ENCODE measurements at regions not wholly inside any gene's neighbourhood (a gene's known extent, or its start where the extent isn't known, plus 50 kb on each side); places are given as distances from the start of the nearest gene placed in this dataset.
"Not testable (repeated sequence)": the region's sequence is repeated elsewhere in the genome, so short reads cannot be mapped to it uniquely, and the experiment has no call there.

GRCh38 chr10:94124147-94124546, 130.4 kb downstream of the PLCE1 start:
- DNase-seq (ENCODE audit: low read depth) = not testable (repeated sequence)

- not testable (repeated sequence) for DNase-seq (ENCODE audit: low read depth)
Observed at GRCh38 chr10:94125268-94125667, 131.5 kb downstream of the PLCE1 start.

- DNase-seq (ENCODE audit: low read depth) = no peak
Observed at GRCh38 chr10:94125856-94126255, 132.1 kb downstream of the PLCE1 start.

- DNase-seq (ENCODE audit: low read depth) = peak; percentile 37
Observed at GRCh38 chr10:94129393-94130130, 135.8 kb downstream of the PLCE1 start.

GRCh38 chr10:94131885-94132284, 138.2 kb downstream of the PLCE1 start:
- DNase-seq (ENCODE audit: low read depth) = no peak

GRCh38 chr10:94133239-94133638, 139.5 kb downstream of the PLCE1 start:
- peak; percentile 84 for DNase-seq (ENCODE audit: low read depth)

- DNase-seq (ENCODE audit: low read depth) = no peak
Observed at GRCh38 chr10:94137747-94138146, 144.0 kb downstream of the PLCE1 start.

GRCh38 chr10:94138391-94138790, 144.7 kb downstream of the PLCE1 start:
- DNase-seq (ENCODE audit: low read depth) = peak; percentile 62

- DNase-seq (ENCODE audit: low read depth) = no peak
Observed at GRCh38 chr10:94143261-94143660, 149.5 kb downstream of the PLCE1 start.

GRCh38 chr10:94146313-94146712, 152.6 kb downstream of the PLCE1 start:
- DNase-seq (ENCODE audit: low read depth) = no peak

GRCh38 chr10:94146746-94147145, 153.0 kb downstream of the PLCE1 start:
- DNase-seq (ENCODE audit: low read depth) = no peak

GRCh38 chr10:94149702-94150101, 156.0 kb downstream of the PLCE1 start:
- DNase-seq (ENCODE audit: low read depth) = peak; percentile 35

- peak; percentile 66 for DNase-seq (ENCODE audit: low read depth)
Observed at GRCh38 chr10:94150541-94151184, 156.9 kb downstream of the PLCE1 start.

- DNase-seq (ENCODE audit: low read depth) = no peak
Observed at GRCh38 chr10:94155722-94156271, 162.1 kb downstream of the PLCE1 start.

GRCh38 chr10:94156453-94156852, 162.7 kb downstream of the PLCE1 start:
- no peak for DNase-seq (ENCODE audit: low read depth)

GRCh38 chr10:94165158-94165611, 171.5 kb downstream of the PLCE1 start:
- DNase-seq (ENCODE audit: low read depth) = not testable (repeated sequence)

- no peak for DNase-seq (ENCODE audit: low read depth)
Observed at GRCh38 chr10:94172332-94172731, 178.6 kb downstream of the PLCE1 start.

- DNase-seq (ENCODE audit: low read depth) = no peak
Observed at GRCh38 chr10:94173594-94173993, 179.9 kb downstream of the PLCE1 start.

- DNase-seq (ENCODE audit: low read depth) = no peak
Observed at GRCh38 chr10:94174838-94175237, 181.1 kb downstream of the PLCE1 start.

GRCh38 chr10:94178475-94179253, 184.1 kb downstream of the NOC3L start:
- no peak for DNase-seq (ENCODE audit: low read depth)

GRCh38 chr10:94180576-94180975, 182.2 kb downstream of the NOC3L start:
- DNase-seq (ENCODE audit: low read depth) = no peak

Data from myocyte (in vitro differentiated cells).